Memory B cell (primary cell): ENCODE measurements at regions not wholly inside any gene's neighbourhood (a gene's known extent, or its start where the extent isn't known, plus 50 kb on each side); places are given as distances from the start of the nearest gene placed in this dataset.

Source experiments
- ATAC-seq: fragments of 150-1000 bp; cut with Tn5 transposase; 2 replicates; pipeline ENCODE4 v1.10.0; 2021; ENCODE audit warnings: low read depth, mild to moderate bottlenecking, moderate library complexity
- DNase-seq, 2 donors: peaks; one replicate each; pipeline ENCODE4 v3.0.0; 2022; ENCODE audit warnings: low spot score in 2 of 2
- H3K27ac Mint-ChIP-seq: one replicate; pipeline ENCODE4 v1.8.0; 2022; ENCODE audit warnings: mild to moderate bottlenecking, moderate library complexity, mixed read lengths
- H3K27me3 Mint-ChIP-seq: one replicate; pipeline ENCODE4 v1.8.0; 2022; ENCODE audit warnings: mixed read lengths
- H3K36me3 Mint-ChIP-seq: one replicate; pipeline ENCODE4 v1.8.0; 2022; ENCODE audit warnings: mild to moderate bottlenecking, mixed read lengths
- H3K4me1 Mint-ChIP-seq: one replicate; pipeline ENCODE4 v1.8.0; 2022; ENCODE audit warnings: mixed read lengths
- H3K4me3 Mint-ChIP-seq: one replicate; pipeline ENCODE4 v1.8.0; 2022; ENCODE audit warnings: mild to moderate bottlenecking, moderate library complexity, mixed read lengths
- H3K9me3 Mint-ChIP-seq: one replicate; pipeline ENCODE4 v1.8.0; 2022; ENCODE audit warnings: mixed read lengths

- no peak for ATAC-seq
- H3K9me3 Mint-ChIP-seq, result no peaks in the 10 kb centered on the region
- H3K4me3 Mint-ChIP-seq, result no peak overlapping the region
- H3K27me3 Mint-ChIP-seq, result peaks cover 21% of the 10 kb centered on the region
- peaks cover 15% of the 10 kb centered on the region for H3K4me1 Mint-ChIP-seq
- no peaks in the 10 kb centered on the region for H3K36me3 Mint-ChIP-seq
- H3K27ac Mint-ChIP-seq, result no peak overlapping the region
- DNase-seq, result no peak
These were observed 79.6 kb downstream of the CPN2 start for GRCh38 chr3:194271460-194272035.

GRCh38 chr3:194272221-194272620 is 78.9 kb downstream of the CPN2 start:
- Mint-ChIP-seq H3K4me1 (peaks cover 15% of the 10 kb centered on the region), H3K4me3 (no peak overlapping the region), H3K36me3 (no peaks in the 10 kb centered on the region), H3K27ac (no peak overlapping the region), H3K9me3 (no peaks in the 10 kb centered on the region), H3K27me3 (peaks cover 21% of the 10 kb centered on the region)
- DNase-seq (no peak), ATAC-seq (no peak)

- peaks cover 16% of the 10 kb centered on the region for H3K27me3 Mint-ChIP-seq
- peaks cover 15% of the 10 kb centered on the region for H3K4me1 Mint-ChIP-seq
- no peaks in the 10 kb centered on the region for H3K36me3 Mint-ChIP-seq
- ATAC-seq (no peak), DNase-seq (no peak)
- no peak overlapping the region for H3K27ac Mint-ChIP-seq
- H3K9me3 Mint-ChIP-seq, result no peaks in the 10 kb centered on the region
- H3K4me3 Mint-ChIP-seq, result no peak overlapping the region
These were observed 78.0 kb downstream of the CPN2 start for GRCh38 chr3:194272861-194273742.

GRCh38 chr3:194273743-194274310 is 77.3 kb downstream of the CPN2 start:
- DNase-seq (no peak), ATAC-seq (no peak)
- H3K4me1 Mint-ChIP-seq, result peaks cover 15% of the 10 kb centered on the region
- H3K9me3 Mint-ChIP-seq, result no peaks in the 10 kb centered on the region
- H3K36me3 Mint-ChIP-seq, result no peaks in the 10 kb centered on the region
- H3K4me3 Mint-ChIP-seq, result no peak overlapping the region
- peaks cover 16% of the 10 kb centered on the region for H3K27me3 Mint-ChIP-seq
- no peak overlapping the region for H3K27ac Mint-ChIP-seq

- Mint-ChIP-seq H3K4me3 (no peak overlapping the region), H3K27me3 (peaks cover 17% of the 10 kb centered on the region), H3K27ac (no peak overlapping the region), H3K9me3 (no peaks in the 10 kb centered on the region), H3K36me3 (no peaks in the 10 kb centered on the region), H3K4me1 (peaks cover 15% of the 10 kb centered on the region)
- DNase-seq (no peak), ATAC-seq (no peak)
These were observed 76.6 kb downstream of the CPN2 start for GRCh38 chr3:194274424-194275085.

- DNase-seq, result no peak
- peaks cover 17% of the 10 kb centered on the region for H3K27me3 Mint-ChIP-seq
- H3K36me3 Mint-ChIP-seq, result no peaks in the 10 kb centered on the region
- H3K9me3 Mint-ChIP-seq, result no peaks in the 10 kb centered on the region
- peaks cover 10% of the 10 kb centered on the region for H3K4me1 Mint-ChIP-seq
- ATAC-seq, result no peak
- H3K4me3 Mint-ChIP-seq, result no peak overlapping the region
- H3K27ac Mint-ChIP-seq, result no peak overlapping the region
These were observed 75.8 kb downstream of the CPN2 start for GRCh38 chr3:194275291-194275690.

- H3K27ac Mint-ChIP-seq, result no peak overlapping the region
- H3K9me3 Mint-ChIP-seq, result no peaks in the 10 kb centered on the region
- ATAC-seq, result no peak
- no peak overlapping the region for H3K4me3 Mint-ChIP-seq
- DNase-seq, result no peak
- peaks cover 8% of the 10 kb centered on the region for H3K4me1 Mint-ChIP-seq
- no peaks in the 10 kb centered on the region for H3K36me3 Mint-ChIP-seq
- peaks cover 14% of the 10 kb centered on the region for H3K27me3 Mint-ChIP-seq
These were observed 75.4 kb downstream of the CPN2 start for GRCh38 chr3:194275721-194276120.

GRCh38 chr3:194276768-194277103 is 74.4 kb downstream of the CPN2 start:
- no peak overlapping the region for H3K27ac Mint-ChIP-seq
- H3K4me1 Mint-ChIP-seq, result peaks cover 8% of the 10 kb centered on the region
- H3K27me3 Mint-ChIP-seq, result peaks cover 14% of the 10 kb centered on the region
- ATAC-seq (no peak), DNase-seq (no peak)
- H3K9me3 Mint-ChIP-seq, result no peaks in the 10 kb centered on the region
- H3K36me3 Mint-ChIP-seq, result no peaks in the 10 kb centered on the region
- H3K4me3 Mint-ChIP-seq, result no peak overlapping the region

- Mint-ChIP-seq H3K9me3 (no peaks in the 10 kb centered on the region), H3K4me1 (peaks cover 8% of the 10 kb centered on the region), H3K27me3 (peaks cover 14% of the 10 kb centered on the region), H3K36me3 (no peaks in the 10 kb centered on the region), H3K4me3 (no peak overlapping the region), H3K27ac (no peak overlapping the region)
- ATAC-seq, result no peak
- DNase-seq, result no peak
These were observed 73.9 kb downstream of the CPN2 start for GRCh38 chr3:194277104-194277785.

- ATAC-seq (no peak), DNase-seq (no peak)
- Mint-ChIP-seq H3K9me3 (no peaks in the 10 kb centered on the region), H3K27ac (no peak overlapping the region), H3K36me3 (no peaks in the 10 kb centered on the region), H3K27me3 (peaks cover 14% of the 10 kb centered on the region), H3K4me3 (no peak overlapping the region), H3K4me1 (peaks cover 8% of the 10 kb centered on the region)
These were observed 73.4 kb downstream of the CPN2 start for GRCh38 chr3:194277786-194278130.

- no peaks in the 10 kb centered on the region for H3K36me3 Mint-ChIP-seq
- DNase-seq (no peak), ATAC-seq (no peak)
- H3K4me1 Mint-ChIP-seq, result peaks cover 8% of the 10 kb centered on the region
- peaks cover 14% of the 10 kb centered on the region for H3K27me3 Mint-ChIP-seq
- no peak overlapping the region for H3K4me3 Mint-ChIP-seq
- H3K27ac Mint-ChIP-seq, result no peak overlapping the region
- no peaks in the 10 kb centered on the region for H3K9me3 Mint-ChIP-seq
These were observed 72.8 kb downstream of the CPN2 start for GRCh38 chr3:194278186-194278845.

GRCh38 chr3:194279101-194279500 is 72.0 kb downstream of the CPN2 start:
- no peak for DNase-seq
- Mint-ChIP-seq H3K9me3 (no peaks in the 10 kb centered on the region), H3K4me1 (peaks cover 6% of the 10 kb centered on the region)

GRCh38 chr3:194279701-194280360 is 71.3 kb downstream of the CPN2 start:
- peaks cover 5% of the 10 kb centered on the region for H3K4me1 Mint-ChIP-seq
- no peak for DNase-seq
- ATAC-seq, result no peak
- no peaks in the 10 kb centered on the region for H3K36me3 Mint-ChIP-seq
- peaks cover 13% of the 10 kb centered on the region for H3K27me3 Mint-ChIP-seq
- H3K9me3 Mint-ChIP-seq, result no peaks in the 10 kb centered on the region
- no peak overlapping the region for H3K4me3 Mint-ChIP-seq
- no peak overlapping the region for H3K27ac Mint-ChIP-seq

More at GRCh38 chr3:194279101-194279500, 72.0 kb downstream of the CPN2 start:
- H3K27me3 Mint-ChIP-seq, result peaks cover 14% of the 10 kb centered on the region
- no peaks in the 10 kb centered on the region for H3K36me3 Mint-ChIP-seq
- no peak overlapping the region for H3K4me3 Mint-ChIP-seq
- H3K27ac Mint-ChIP-seq, result no peak overlapping the region
- no peak for ATAC-seq
